GM13976 (cell line): ENCODE measurements at regions not wholly inside any gene's neighbourhood (a gene's known extent, or its start where the extent isn't known, plus 50 kb on each side); places are given as distances from the start of the nearest gene placed in this dataset.
"Not testable (repeated sequence)": the region's sequence is repeated elsewhere in the genome, so short reads cannot be mapped to it uniquely, and the experiment has no call there.

ENCODE experiments used
- DNase-seq: peaks from one replicate; pipeline ENCODE4 v3.0.0; 2012; ENCODE audit warnings: low spot score
- in situ Hi-C: fragments of 300-500 bp; cut with MboI; formaldehyde crosslinking; loops from one replicate; pipeline ENCODE4 v1.12.0; 2022; ENCODE audit warnings: low sequenced_read_pairs, mixed read lengths, inconsistent platforms; ENCODE audit not compliant: unreplicated experiment
- TF ChIP-seq, protein P1 (sequence below): IDR thresholded peaks from 2 replicates; pipeline ENCODE4 v1.5.1; 2012; ENCODE audit warnings: borderline replicate concordance, mild to moderate bottlenecking; ENCODE audit not compliant: insufficient read depth; ENCODE audit errors: extremely low read depth, missing control alignments, control extremely low read depth

DNA sequence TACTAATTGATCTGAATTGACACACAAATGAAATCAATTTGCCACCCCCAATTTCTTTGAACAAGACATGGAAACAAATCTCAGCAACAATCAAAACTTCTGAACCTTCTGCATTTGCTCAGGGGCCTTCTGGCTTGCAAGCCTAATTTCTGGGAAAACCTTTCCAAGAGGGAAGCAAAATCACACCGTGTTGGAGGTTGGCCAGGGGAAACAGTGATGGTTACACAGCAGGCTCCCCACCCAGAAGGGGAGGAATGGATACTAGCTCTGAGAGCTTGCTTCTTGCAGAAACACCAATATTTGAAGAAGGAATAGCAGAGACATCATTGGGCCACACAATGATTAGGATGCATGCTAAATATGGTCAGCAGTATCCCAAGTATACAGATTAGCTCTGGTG, 488.6 kb upstream of the TRPC7 start:
- TF ChIP-seq, protein P1, sequence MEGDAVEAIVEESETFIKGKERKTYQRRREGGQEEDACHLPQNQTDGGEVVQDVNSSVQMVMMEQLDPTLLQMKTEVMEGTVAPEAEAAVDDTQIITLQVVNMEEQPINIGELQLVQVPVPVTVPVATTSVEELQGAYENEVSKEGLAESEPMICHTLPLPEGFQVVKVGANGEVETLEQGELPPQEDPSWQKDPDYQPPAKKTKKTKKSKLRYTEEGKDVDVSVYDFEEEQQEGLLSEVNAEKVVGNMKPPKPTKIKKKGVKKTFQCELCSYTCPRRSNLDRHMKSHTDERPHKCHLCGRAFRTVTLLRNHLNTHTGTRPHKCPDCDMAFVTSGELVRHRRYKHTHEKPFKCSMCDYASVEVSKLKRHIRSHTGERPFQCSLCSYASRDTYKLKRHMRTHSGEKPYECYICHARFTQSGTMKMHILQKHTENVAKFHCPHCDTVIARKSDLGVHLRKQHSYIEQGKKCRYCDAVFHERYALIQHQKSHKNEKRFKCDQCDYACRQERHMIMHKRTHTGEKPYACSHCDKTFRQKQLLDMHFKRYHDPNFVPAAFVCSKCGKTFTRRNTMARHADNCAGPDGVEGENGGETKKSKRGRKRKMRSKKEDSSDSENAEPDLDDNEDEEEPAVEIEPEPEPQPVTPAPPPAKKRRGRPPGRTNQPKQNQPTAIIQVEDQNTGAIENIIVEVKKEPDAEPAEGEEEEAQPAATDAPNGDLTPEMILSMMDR, result no peak
- in situ Hi-C loops, result no loop called here
- no peak for DNase-seq

DNA sequence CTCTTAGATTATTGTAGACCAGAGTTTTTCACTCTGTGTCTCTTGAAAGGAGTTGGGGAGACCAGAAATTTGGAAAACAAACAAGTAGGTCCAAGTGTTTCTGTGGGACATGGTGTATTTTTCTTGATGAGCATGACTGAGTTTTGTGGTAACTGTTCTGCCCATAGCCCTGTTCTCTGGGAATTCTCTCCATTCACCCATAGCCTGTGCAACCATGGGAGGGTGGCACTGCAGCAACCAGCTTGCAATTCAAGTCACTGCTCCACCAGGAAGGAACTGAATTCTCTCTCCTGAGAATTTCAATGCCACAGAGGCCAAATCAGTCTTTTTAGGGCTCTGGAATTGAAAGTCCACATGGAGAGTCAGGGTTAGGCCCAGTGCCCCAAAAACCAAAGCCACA, 475.3 kb upstream of the TRPC7 start:
- TF ChIP-seq, protein P1, result no peak
- DNase-seq, result no peak
- in situ Hi-C loops, result no loop called here

DNA sequence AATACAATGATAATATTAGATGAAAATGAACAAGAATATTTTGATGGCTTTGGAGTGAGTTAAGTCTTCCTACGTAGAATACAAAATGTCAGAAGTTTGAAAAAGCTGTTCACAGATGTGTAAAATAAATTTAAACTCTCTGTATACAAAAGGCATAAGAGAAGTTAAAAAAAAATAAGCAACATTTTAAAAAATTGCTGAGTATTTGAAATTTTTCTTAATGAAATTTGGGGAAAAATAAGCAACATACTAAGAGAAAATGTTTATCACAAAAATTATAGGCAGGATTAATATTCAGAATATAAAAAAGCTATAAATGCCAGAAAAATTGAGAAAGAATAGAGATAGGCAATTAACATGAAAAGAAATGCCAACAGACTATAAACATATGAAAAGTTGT, 470.7 kb upstream of the TRPC7 start:
- no peak for DNase-seq
- TF ChIP-seq, protein P1, result no peak
- in situ Hi-C loops, result no loop called here

DNA sequence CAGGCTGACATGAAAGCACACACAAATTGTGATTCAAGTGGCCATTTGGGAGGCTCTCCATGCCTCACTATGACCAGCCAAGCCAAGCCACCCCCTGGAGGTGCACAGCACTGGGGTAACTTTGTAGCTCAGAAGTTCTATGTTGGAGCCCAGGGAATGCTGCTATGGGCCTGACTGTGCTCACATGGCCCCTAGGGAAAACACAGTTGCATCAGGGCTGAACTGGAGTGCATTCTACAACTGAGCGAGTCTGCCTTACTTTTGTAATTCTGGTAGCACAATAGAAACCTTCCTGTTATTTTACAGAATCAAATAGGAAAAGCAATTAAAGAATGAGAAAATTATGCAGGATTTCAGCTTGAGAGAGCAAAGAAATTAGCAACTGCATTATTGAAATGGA, 455.5 kb upstream of the TRPC7 start:
- in situ Hi-C loops, result no loop called here
- DNase-seq, result no peak
- TF ChIP-seq, protein P1, result no peak

DNA sequence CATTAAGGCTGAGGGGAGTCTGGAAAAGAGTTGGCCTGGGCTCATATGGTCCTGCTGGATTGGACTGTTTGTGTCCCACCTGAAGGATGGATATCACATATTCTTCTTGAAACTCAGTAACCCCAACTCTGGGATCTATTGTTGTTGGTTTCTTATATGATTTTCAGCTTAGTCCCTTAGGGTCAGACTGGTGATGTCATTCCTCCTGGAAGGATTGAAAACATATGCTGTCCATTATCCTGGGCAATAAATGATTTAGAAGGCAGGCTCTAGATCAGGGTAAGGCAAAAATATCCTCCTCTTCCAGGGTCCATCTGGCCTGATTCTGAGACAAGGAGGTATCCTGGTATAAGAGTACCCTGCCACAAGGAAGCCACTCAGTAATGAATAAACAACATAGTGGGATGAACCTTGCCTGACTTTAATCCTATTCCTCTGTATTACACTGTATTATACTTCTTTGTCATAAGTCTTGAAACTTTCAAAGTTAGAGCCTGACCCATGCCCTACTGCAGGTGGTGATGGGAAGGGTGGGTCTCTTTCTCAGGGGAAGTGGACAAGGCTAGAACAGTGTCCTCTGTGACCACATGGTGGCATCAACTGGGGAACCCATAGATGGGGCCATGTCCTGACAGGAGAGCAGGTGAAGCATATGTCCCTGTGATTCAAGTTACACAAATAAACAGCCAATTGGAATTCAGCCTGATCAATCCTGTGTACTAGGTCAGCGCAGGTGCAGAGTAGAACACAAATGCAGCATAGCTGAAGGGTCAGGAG, 454.4 kb upstream of the TRPC7 start:
- in situ Hi-C loops, result no loop called here
- no peak for DNase-seq

DNA sequence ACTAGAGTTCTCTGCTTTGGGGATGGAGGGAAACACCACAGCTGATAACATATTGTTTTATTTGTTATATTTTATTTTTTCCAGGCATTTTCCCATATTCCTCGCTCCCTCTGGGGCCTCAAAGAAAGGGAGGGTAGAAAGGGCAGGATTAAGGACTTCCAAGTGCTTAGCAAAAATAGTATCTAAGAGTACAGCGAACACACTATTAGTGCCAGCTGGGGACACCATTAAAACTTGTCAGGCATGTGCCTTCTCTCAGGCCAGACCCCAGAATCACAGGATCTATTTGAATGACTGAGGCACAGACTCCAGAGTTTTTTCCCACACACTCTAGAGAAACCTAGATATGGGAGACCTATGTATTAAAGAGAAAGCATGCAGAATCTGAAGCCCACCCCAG, 451.0 kb upstream of the TRPC7 start:
- in situ Hi-C loops, result no loop called here
- TF ChIP-seq, protein P1, result no peak
- no peak for DNase-seq

More for the DNA sequence above, 454.4 kb upstream of the TRPC7 start:
- TF ChIP-seq, protein P1, result no peak

DNA sequence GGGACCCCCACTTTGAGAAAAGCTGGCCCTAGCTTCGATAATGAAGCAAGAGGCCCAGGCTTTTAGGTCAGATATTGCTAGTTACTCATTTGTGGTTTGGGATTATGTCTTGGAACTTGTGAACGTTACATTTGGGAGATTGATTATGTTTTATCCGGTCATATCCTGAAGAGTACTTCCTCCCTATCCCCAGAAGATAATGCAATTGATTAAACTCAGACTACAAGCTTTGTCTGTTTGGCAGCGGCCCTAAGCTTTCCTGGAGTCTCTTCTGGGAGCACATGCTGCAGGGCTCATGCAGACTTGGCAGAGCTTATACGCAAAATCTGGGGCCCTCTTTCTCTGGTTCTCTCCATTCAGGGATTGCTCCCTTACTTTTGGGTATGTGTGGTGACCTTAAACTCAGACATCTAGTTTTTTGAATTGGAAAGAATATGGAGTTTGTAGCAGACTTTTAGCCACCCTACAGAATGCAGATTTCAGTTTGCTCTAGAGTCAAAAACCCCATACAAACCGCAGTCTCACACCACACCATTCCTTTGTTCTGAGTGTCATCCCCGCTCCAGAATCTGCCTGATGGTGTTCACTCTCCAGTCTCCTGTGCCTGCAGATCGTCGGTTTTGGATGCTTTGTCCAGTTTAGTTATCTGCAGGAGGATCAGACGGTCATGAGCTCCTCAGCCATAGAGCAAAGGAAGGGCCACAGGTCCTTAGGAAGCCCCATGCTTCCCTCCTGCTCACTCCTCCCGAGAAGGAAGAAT, 449.5 kb upstream of the TRPC7 start:
- TF ChIP-seq, protein P1, result no peak
- in situ Hi-C loops, result no loop called here
- no peak for DNase-seq

DNA sequence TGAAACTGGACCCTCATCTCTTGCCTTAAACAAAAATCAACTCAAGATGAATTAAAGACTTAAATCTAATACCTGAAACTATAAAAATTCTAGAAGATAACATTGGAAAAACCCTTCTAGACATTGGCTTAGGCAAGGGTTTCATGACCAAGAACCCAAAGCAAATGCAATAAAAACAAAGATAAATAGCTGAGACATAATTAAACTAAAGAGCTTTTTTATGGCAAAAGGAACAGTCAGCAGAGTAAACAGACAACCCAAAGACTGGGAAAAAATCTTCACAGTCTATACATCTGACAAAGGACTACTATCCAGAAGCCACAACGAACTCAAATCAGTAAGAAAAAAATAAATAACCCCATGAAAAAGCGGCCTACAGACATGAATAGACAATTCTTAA, 446.9 kb upstream of the TRPC7 start:
- DNase-seq, in situ Hi-C loops: not testable (repeated sequence)
